Gastrocnemius medialis (tissue), 4 donors: ENCODE measurements at regions not wholly inside any gene's neighbourhood (a gene's known extent, or its start where the extent isn't known, plus 50 kb on each side); places are given as distances from the start of the nearest gene placed in this dataset.

Source experiments
- POLR2A ChIP-seq, 2 donors: fragments of 450-650 bp; IDR thresholded peaks; one replicate each; pipeline ENCODE4 v1.6.1; 2017; ENCODE audit warnings: antibody characterized with exemption in 2 of 2, mild to moderate bottlenecking in 2 of 2, moderate library complexity in 2 of 2
- TF ChIP-seq, protein P1 (sequence below), 5 experiments: fragments of 450-650 bp in 3 of 5; fragments of 200-600 bp in 2 of 5; sonication (generic) in 2 of 5; IDR thresholded peaks in 4 of 5; conservative IDR thresholded peaks in 1 of 5; 1 replicate in 4 of 5; 2 replicates in 1 of 5; pipeline ENCODE4 v1.5.1; 2016 to 2019; ENCODE audit warnings: antibody characterized with exemption in 5 of 5, mild to moderate bottlenecking in 3 of 5, moderate library complexity in 3 of 5

DNA sequence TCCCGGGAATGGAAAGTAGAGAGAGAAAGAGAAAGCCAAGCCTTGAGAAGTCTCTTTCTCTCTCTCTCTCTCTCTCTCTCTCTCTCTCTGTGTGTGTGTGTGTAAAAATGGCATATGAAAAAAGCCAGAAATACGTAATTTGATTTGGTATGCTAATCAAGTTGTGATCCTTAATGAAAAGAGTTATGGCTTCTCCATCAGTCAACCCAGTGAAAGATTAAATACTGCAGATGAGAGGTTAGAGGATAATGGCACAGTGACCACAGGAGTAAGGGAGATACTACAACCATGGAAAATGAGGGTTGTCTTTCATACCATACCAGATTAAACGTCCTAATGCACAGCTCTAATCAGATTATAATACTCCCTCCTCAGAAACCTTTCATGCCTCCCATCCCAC lies 193.5 kb upstream of the SOX2 start:
- TF ChIP-seq, protein P1, sequence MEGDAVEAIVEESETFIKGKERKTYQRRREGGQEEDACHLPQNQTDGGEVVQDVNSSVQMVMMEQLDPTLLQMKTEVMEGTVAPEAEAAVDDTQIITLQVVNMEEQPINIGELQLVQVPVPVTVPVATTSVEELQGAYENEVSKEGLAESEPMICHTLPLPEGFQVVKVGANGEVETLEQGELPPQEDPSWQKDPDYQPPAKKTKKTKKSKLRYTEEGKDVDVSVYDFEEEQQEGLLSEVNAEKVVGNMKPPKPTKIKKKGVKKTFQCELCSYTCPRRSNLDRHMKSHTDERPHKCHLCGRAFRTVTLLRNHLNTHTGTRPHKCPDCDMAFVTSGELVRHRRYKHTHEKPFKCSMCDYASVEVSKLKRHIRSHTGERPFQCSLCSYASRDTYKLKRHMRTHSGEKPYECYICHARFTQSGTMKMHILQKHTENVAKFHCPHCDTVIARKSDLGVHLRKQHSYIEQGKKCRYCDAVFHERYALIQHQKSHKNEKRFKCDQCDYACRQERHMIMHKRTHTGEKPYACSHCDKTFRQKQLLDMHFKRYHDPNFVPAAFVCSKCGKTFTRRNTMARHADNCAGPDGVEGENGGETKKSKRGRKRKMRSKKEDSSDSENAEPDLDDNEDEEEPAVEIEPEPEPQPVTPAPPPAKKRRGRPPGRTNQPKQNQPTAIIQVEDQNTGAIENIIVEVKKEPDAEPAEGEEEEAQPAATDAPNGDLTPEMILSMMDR (IDR thresholded peaks at IDR 0.05 in 4 of 5, conservative IDR thresholded peaks at IDR 0.05 in 1 of 5) = no peak
- TF ChIP-seq POLR2A (IDR thresholded peaks at IDR 0.05) = no peak
